ENCODE measurements at regions not wholly inside any gene's neighbourhood (a gene's known extent, or its start where the extent isn't known, plus 50 kb on each side); places are given as distances from the start of the nearest gene placed in this dataset.

DNA sequence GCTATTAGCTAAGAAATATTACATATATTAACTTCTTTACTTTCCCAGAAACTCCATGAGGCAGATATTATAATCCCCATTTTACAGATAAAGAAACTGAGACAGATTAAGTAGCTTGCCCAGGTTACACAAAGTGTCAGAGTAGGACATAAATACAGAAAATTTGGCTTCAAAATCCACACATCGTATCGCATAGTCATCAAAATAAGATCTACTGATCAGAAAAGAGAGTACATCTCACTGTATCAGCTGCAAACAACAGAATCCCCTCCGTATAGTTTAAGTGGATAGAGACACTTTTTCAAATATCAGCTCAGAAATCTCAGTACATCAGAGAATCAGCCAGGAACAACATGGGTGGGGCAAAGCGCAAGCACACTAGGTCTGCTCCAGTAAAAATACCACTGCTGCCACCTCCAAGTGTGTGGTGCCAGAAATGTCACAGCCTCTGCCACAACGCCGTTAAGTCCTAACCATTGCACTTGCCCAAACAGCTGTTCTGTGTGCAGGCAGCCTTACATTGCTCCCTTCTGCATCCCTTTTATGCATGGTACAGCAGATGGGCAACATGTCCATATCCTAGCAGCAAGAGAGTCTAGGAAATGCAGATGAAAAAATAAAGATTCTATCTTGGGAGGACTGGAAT lies 204.8 kb downstream of the KLF12 start:
- H3K9me3 ChIP-seq: no peaks in the 10 kb centered on the region
- H3K27me3 ChIP-seq: no peaks in the 10 kb centered on the region
- DNase-seq: no peak
- intact Hi-C loops (cut with DNase I): no loop called here
- TF ChIP-seq EP300 (IDR thresholded peaks at IDR 0.05) (no peak), POLR2A (IDR thresholded peaks at IDR 0.05) (no peak), CTCF (IDR thresholded peaks at IDR 0.05) (no peak)
- H3K27ac ChIP-seq: no peak overlapping the region
- 91 to 97% (median 95%) methylated on average over 6 of the region's 6 CpGs for WGBS, 3 donors
- no peaks in the 10 kb centered on the region for H3K4me1 ChIP-seq (ENCODE audit: insufficient read depth)
- H3K36me3 ChIP-seq: no peaks in the 10 kb centered on the region
- H3K4me3 ChIP-seq: no peak overlapping the region

- Histone ChIP-seq H3K9me3 (no peaks in the 10 kb centered on the region), H3K27me3 (no peaks in the 10 kb centered on the region), H3K4me1 (ENCODE audit: insufficient read depth) (no peaks in the 10 kb centered on the region), H3K36me3 (no peaks in the 10 kb centered on the region), H3K4me3 (no peak overlapping the region), H3K27ac (no peak overlapping the region)
- intact Hi-C loops (cut with DNase I): no loop called here
- WGBS, 3 donors: 83 to 96% (median 86%) methylated on average over 1 of the region's 1 CpG
- TF ChIP-seq POLR2A (IDR thresholded peaks at IDR 0.05) (no peak), CTCF (IDR thresholded peaks at IDR 0.05) (no peak), EP300 (IDR thresholded peaks at IDR 0.05) (no peak)
- no peak for DNase-seq
These were observed 209.6 kb downstream of the KLF12 start for GRCh38 chr13:73924607-73925006.

DNA sequence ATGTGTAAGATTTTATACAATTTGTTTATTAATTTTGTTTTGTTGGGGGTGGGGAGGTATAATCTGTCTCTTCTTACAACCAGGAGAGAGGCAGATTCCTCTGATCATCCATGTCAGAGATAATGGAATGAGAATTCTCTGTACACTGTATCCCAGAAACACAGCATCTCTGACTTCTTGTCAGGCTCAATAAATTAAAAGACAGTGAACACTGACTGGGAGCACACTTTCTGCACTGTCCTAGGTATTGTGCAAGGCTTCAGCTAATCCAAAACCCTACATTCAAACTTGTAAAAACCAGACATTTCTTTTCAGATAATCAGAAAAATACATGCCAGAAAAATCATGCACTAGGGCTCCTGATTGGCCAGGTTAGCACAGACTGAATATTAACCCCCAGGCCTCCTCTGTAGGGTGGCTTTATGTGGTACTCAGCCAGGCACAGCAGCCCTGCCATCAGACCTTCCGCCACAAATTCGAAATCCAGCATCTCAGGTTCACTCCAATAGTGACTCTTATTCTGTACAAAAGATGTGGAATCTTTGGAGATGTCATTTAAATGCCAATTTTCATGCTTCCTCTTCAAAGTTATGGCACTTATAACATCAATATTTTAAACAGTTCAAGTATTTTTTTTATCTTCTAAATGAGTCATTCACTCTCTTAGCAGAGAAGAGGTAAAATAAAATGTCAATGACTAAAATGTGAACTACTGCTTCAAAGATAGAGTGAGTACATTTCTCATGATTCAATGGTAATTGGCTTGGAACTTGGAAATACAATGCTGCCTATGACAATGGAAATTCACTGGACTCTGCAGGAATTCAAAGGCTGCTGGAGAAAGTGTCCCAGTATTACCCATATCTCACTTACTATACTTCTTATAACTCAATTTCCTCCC lies 211.5 kb downstream of the KLF12 start:
- H3K9me3 ChIP-seq: no peaks in the 10 kb centered on the region
- no peak for DNase-seq
- no peaks in the 10 kb centered on the region for H3K36me3 ChIP-seq
- no peak overlapping the region for H3K4me3 ChIP-seq
- intact Hi-C loops (cut with DNase I): no loop called here
- no peaks in the 10 kb centered on the region for H3K27me3 ChIP-seq
- no peaks in the 10 kb centered on the region for H3K4me1 ChIP-seq (ENCODE audit: insufficient read depth)
- no peak for TF ChIP-seq EP300 (IDR thresholded peaks at IDR 0.05)
- TF ChIP-seq POLR2A (IDR thresholded peaks at IDR 0.05): no peak
- no peak for TF ChIP-seq CTCF (IDR thresholded peaks at IDR 0.05)
- H3K27ac ChIP-seq: no peak overlapping the region
- 91 to 98% (median 92%) methylated on average over 2 of the region's 2 CpGs for WGBS, 3 donors

DNA sequence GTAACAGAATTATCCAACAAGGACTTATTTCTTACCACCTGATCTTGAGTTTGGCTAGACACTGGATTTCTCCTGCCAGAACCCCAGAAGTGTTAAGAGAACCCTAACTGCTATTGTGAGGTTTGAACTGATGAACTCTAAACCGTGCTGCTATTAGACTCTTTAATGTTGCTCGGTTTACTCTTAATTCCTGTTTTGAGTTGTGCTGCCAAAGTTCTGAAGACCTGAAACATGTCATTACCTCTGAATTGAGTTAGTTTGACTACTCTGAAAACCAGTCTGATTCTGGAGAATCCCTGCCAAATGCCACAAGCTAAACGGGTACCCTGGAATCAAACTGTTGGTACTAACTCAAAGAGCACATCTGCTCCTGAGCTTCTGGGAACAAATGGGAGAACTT lies 215.5 kb downstream of the KLF12 start:
- Histone ChIP-seq H3K27me3 (no peaks in the 10 kb centered on the region), H3K4me3 (no peak overlapping the region), H3K4me1 (ENCODE audit: insufficient read depth) (peaks cover 4% of the 10 kb centered on the region), H3K36me3 (no peaks in the 10 kb centered on the region), H3K9me3 (no peaks in the 10 kb centered on the region), H3K27ac (no peak overlapping the region)
- 59 to 82% (median 66%) methylated on average over 3 of the region's 3 CpGs for WGBS, 3 donors
- DNase-seq: no peak
- TF ChIP-seq CTCF (IDR thresholded peaks at IDR 0.05) (no peak), POLR2A (IDR thresholded peaks at IDR 0.05) (no peak), EP300 (IDR thresholded peaks at IDR 0.05) (no peak)
- intact Hi-C loops (cut with DNase I): no loop called here

All from ovary (tissue), 7 donors.